ENCODE measurements at regions not wholly inside any gene's neighbourhood (a gene's known extent, or its start where the extent isn't known, plus 50 kb on each side); places are given as distances from the start of the nearest gene placed in this dataset.
A peak's percentile ranks its signal among the peaks of the same experiment; 100 is the strongest.
"Not testable (repeated sequence)": the region's sequence is repeated elsewhere in the genome, so short reads cannot be mapped to it uniquely, and the experiment has no call there.

GRCh38 chr19:13672480-13673175 is 91.7 kb upstream of the MRI1 start:
- not testable (repeated sequence) for H3K27me3 Mint-ChIP-seq, H3K36me3 Mint-ChIP-seq, H3K4me1 Mint-ChIP-seq
- H3K4me3 Mint-ChIP-seq = peak overlapping the region in 1 of 4 donors; percentile 49
- peak overlapping the region in 1 of 3 donors; percentile 29 for H3K27ac Mint-ChIP-seq
- H3K9me3 Mint-ChIP-seq = peaks cover 2 to 25% (median 12%) of the 10 kb centered on the region in 3 donors

GRCh38 chr19:13670846-13671245 is 93.5 kb upstream of the MRI1 start:
- Mint-ChIP-seq H3K4me1 (peaks cover 1 to 5% (median 2%) of the 10 kb centered on the region in 3 donors), H3K4me3 (no peak overlapping the region), H3K27ac (no peak overlapping the region), H3K27me3 (peaks cover 3% of the 10 kb centered on the region), H3K36me3 (peaks cover 2% of the 10 kb centered on the region), H3K9me3 (peaks cover 2 to 21% (median 8%) of the 10 kb centered on the region in 3 donors)

GRCh38 chr19:13669780-13670355 is 94.5 kb upstream of the MRI1 start:
- peaks cover 2% of the 10 kb centered on the region for H3K36me3 Mint-ChIP-seq
- no peak overlapping the region for H3K4me3 Mint-ChIP-seq
- no peak overlapping the region for H3K27ac Mint-ChIP-seq
- peaks cover 3% of the 10 kb centered on the region for H3K27me3 Mint-ChIP-seq
- H3K9me3 Mint-ChIP-seq = peaks cover 2 to 18% (median 5%) of the 10 kb centered on the region in 3 donors
- H3K4me1 Mint-ChIP-seq = peaks cover 6 to 11% (median 9%) of the 10 kb centered on the region in 3 donors

GRCh38 chr19:13668964-13669363 is 95.4 kb upstream of the MRI1 start:
- Mint-ChIP-seq H3K36me3 (peaks cover 2% of the 10 kb centered on the region), H3K4me1 (peaks cover 9 to 11% (median 9%) of the 10 kb centered on the region in 3 donors), H3K27me3 (no peaks in the 10 kb centered on the region), H3K9me3 (peaks cover 2 to 16% (median 5%) of the 10 kb centered on the region in 3 donors), H3K4me3 (no peak overlapping the region), H3K27ac (no peak overlapping the region)

GRCh38 chr19:13666165-13666564 is 98.2 kb upstream of the MRI1 start:
- Mint-ChIP-seq H3K9me3 (peaks cover 0 to 2% (median 0%) of the 10 kb centered on the region in 3 donors), H3K27ac (no peak overlapping the region), H3K36me3 (no peaks in the 10 kb centered on the region), H3K4me3 (no peak overlapping the region), H3K27me3 (peaks cover 2% of the 10 kb centered on the region), H3K4me1 (peaks cover 6 to 9% (median 7%) of the 10 kb centered on the region in 3 donors)

GRCh38 chr19:13665125-13665905 is 99.0 kb upstream of the MRI1 start:
- Mint-ChIP-seq H3K27ac (peak overlapping the region in 1 of 3 donors; percentile 11), H3K4me3 (peak overlapping the region in 2 of 4 donors; percentile 84 to 87), H3K4me1 (peaks cover 6 to 9% (median 7%) of the 10 kb centered on the region in 3 donors), H3K27me3 (peaks cover 2% of the 10 kb centered on the region), H3K36me3 (no peaks in the 10 kb centered on the region), H3K9me3 (no peaks in the 10 kb centered on the region)

- H3K36me3 Mint-ChIP-seq = peaks cover 2% of the 10 kb centered on the region
- peaks cover 2 to 10% (median 5%) of the 10 kb centered on the region in 3 donors for H3K4me1 Mint-ChIP-seq
- no peak overlapping the region for H3K27ac Mint-ChIP-seq
- no peaks in the 10 kb centered on the region for H3K27me3 Mint-ChIP-seq
- H3K9me3 Mint-ChIP-seq = peaks cover 3 to 12% (median 10%) of the 10 kb centered on the region in 3 donors
- H3K4me3 Mint-ChIP-seq = peak overlapping the region in 1 of 4 donors; percentile 39
These were observed 111.3 kb upstream of the MRI1 start for GRCh38 chr19:13652810-13653590.

- peaks cover 1% of the 10 kb centered on the region for H3K27me3 Mint-ChIP-seq
- peaks cover 2% of the 10 kb centered on the region for H3K36me3 Mint-ChIP-seq
- no peaks in the 10 kb centered on the region for H3K4me1 Mint-ChIP-seq
- no peak overlapping the region for H3K4me3 Mint-ChIP-seq
- peaks cover 2 to 8% (median 4%) of the 10 kb centered on the region in 3 donors for H3K9me3 Mint-ChIP-seq
- peak overlapping the region in 1 of 3 donors; percentile 31 for H3K27ac Mint-ChIP-seq
These were observed 117.6 kb upstream of the MRI1 start for GRCh38 chr19:13646758-13647157.

GRCh38 chr19:13644645-13645044 is 119.7 kb upstream of the MRI1 start:
- Mint-ChIP-seq H3K27me3 (peaks cover 4% of the 10 kb centered on the region), H3K4me1 (no peaks in the 10 kb centered on the region), H3K27ac (no peak overlapping the region), H3K4me3 (no peak overlapping the region), H3K36me3 (no peaks in the 10 kb centered on the region), H3K9me3 (peaks cover 2 to 8% (median 5%) of the 10 kb centered on the region in 3 donors)

- H3K4me3 Mint-ChIP-seq = no peak overlapping the region
- H3K27me3 Mint-ChIP-seq = peaks cover 21% of the 10 kb centered on the region
- H3K27ac Mint-ChIP-seq = no peak overlapping the region
- no peaks in the 10 kb centered on the region for H3K4me1 Mint-ChIP-seq
- H3K9me3 Mint-ChIP-seq = peaks cover 8 to 12% (median 9%) of the 10 kb centered on the region in 3 donors
- peaks cover 2% of the 10 kb centered on the region for H3K36me3 Mint-ChIP-seq
These were observed 123.7 kb upstream of the MRI1 start for GRCh38 chr19:13640611-13641010.

GRCh38 chr19:13639342-13639929 is 124.9 kb upstream of the MRI1 start:
- Mint-ChIP-seq H3K36me3 (peaks cover 2% of the 10 kb centered on the region), H3K4me3 (no peak overlapping the region), H3K27ac (no peak overlapping the region), H3K27me3 (peaks cover 21% of the 10 kb centered on the region), H3K4me1 (no peaks in the 10 kb centered on the region), H3K9me3 (peaks cover 5 to 8% (median 8%) of the 10 kb centered on the region in 3 donors)

- Mint-ChIP-seq H3K27ac (no peak overlapping the region), H3K9me3 (peaks cover 2 to 8% (median 8%) of the 10 kb centered on the region in 3 donors), H3K4me1 (no peaks in the 10 kb centered on the region), H3K4me3 (peak overlapping the region in 1 of 4 donors; percentile 67), H3K27me3 (peaks cover 20% of the 10 kb centered on the region), H3K36me3 (peaks cover 2% of the 10 kb centered on the region)
These were observed 126.7 kb upstream of the MRI1 start for GRCh38 chr19:13637664-13638063.

- Mint-ChIP-seq H3K4me1 (no peaks in the 10 kb centered on the region), H3K27me3 (peaks cover 23% of the 10 kb centered on the region), H3K9me3 (peaks cover 2 to 8% (median 7%) of the 10 kb centered on the region in 3 donors), H3K4me3 (no peak overlapping the region), H3K27ac (no peak overlapping the region), H3K36me3 (peaks cover 2% of the 10 kb centered on the region)
These were observed 128.4 kb upstream of the CACNA1A start for GRCh38 chr19:13634658-13635057.

- Mint-ChIP-seq H3K36me3 (peaks cover 2% of the 10 kb centered on the region), H3K4me1 (no peaks in the 10 kb centered on the region), H3K27me3 (peaks cover 23% of the 10 kb centered on the region), H3K27ac (no peak overlapping the region), H3K9me3 (peaks cover 0 to 6% (median 2%) of the 10 kb centered on the region in 3 donors), H3K4me3 (no peak overlapping the region)
These were observed 127.2 kb upstream of the CACNA1A start for GRCh38 chr19:13633522-13633922.

All from IgD-negative memory B cell (primary cell).